Ovary (tissue), 7 donors: ENCODE measurements at regions not wholly inside any gene's neighbourhood (a gene's known extent, or its start where the extent isn't known, plus 50 kb on each side); places are given as distances from the start of the nearest gene placed in this dataset.

Experiments used
- DNase-seq, 5 donors: peaks; one replicate each; pipeline ENCODE4 v3.0.0-alpha.2; 2019 to 2020
- H3K27ac ChIP-seq, 2 donors: fragments of 200-600 bp; one replicate each; pipeline versions ENCODE4 v1.5.1 to v1.8.0; 2019 to 2022
- H3K27me3 ChIP-seq: fragments of 200-600 bp; one replicate; pipeline ENCODE4 v1.8.0; 2022
- H3K36me3 ChIP-seq: fragments of 200-600 bp; sonication (generic); one replicate; pipeline ENCODE4 v1.5.1; 2019
- H3K4me1 ChIP-seq: one replicate; pipeline ENCODE4 v1.8.1; 2013; ENCODE audit warnings: mild to moderate bottlenecking, moderate library complexity; ENCODE audit not compliant: insufficient read depth
- H3K4me3 ChIP-seq: fragments of 200-600 bp; sonication (generic); one replicate; pipeline ENCODE4 v1.5.1; 2017
- H3K9me3 ChIP-seq, 2 donors: fragments of 200-600 bp in 1 of 2; sonication (generic) in 1 of 2; one replicate each; pipeline versions ENCODE4 v1.5.1 to v1.8.1; 2013 to 2019; ENCODE audit warnings: mild to moderate bottlenecking in 1 of 2, moderate library complexity in 1 of 2
- CTCF ChIP-seq, 3 donors: fragments of 450-650 bp in 2 of 3; fragments of 200-600 bp in 1 of 3; IDR thresholded peaks; one replicate each; pipeline versions ENCODE4 v1.5.1 to v1.8.0; 2016 to 2022; ENCODE audit warnings: antibody characterized with exemption in 3 of 3, mild to moderate bottlenecking in 1 of 3
- EP300 ChIP-seq: sonication (generic); formaldehyde crosslinking; IDR thresholded peaks from one replicate; pipeline ENCODE4 v1.6.1; 2017; ENCODE audit warnings: antibody characterized with exemption
- POLR2A ChIP-seq: fragments of 450-650 bp; IDR thresholded peaks from one replicate; pipeline ENCODE4 v1.6.1; 2017; ENCODE audit warnings: antibody characterized with exemption, mild to moderate bottlenecking, moderate library complexity
- WGBS, 3 donors: extraction: QIAGEN DNeasy Blood & Tissue Kit in 1 of 3; methylation state at CpG; one replicate each; pipeline versions ENCODE4 v1.1.5 to v1.1.7; 2013 to 2017; 5-methylcytosine and 5-hydroxymethylcytosine counted together
- intact Hi-C, 4 donors: fragments of 100-400 bp; cut with DNase I; formaldehyde crosslinking; loops; one replicate each; pipeline versions ENCODE4 v1.11.0 to v1.15.1; 2022 to 2023
- donor health status: DM: no; HTN: no; CAD: no; lungs with moderate emphysema.
- donor health status: DM: no; HTN: no; CAD: no.
- donor health status: Bipolar disorder and iron deficiency.
- donor health status: DM: no; HTN: no; CAD: no.
- donor health status: DM: yes; HTN: yes; CAD: no.

DNA sequence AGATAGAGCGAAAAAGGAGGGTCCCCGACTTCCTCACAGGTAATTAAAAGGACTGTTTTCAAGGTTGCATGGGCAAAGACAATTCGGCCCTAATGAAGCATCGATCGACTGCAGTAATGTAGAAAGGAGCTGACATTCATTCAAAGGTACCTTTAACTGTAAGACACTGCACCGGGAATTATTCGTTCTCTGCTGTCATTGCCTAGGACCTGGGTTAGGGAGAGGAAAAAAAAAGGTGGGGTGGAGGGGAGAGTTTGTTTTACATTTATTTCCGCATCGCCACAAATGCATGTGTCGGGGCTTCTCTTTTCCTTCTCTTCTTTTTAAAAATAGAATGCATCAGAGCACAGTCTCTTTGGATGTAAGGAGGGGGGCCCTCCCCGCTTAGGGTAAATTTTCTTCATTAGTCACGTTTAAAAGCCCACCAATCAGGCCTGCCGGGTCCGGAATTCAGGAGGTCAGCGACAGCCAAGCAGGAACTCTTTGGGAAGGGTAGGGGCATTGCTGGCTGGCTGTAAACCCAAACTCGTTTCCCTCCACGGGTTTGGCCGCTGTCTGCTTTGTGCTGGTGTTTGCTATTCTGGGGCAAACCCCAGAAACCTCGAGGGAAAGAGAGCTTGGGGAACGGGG is 496.2 kb upstream of the ZFHX3 start:
- TF ChIP-seq CTCF (IDR thresholded peaks at IDR 0.05), result no peak
- no peak for TF ChIP-seq EP300
- TF ChIP-seq POLR2A, result no peak
- DNase-seq, result no peak
- Histone ChIP-seq H3K27me3 (no peaks in the 10 kb centered on the region), H3K36me3 (no peaks in the 10 kb centered on the region), H3K4me3 (no peak overlapping the region), H3K9me3 (no peaks in the 10 kb centered on the region), H3K4me1 (no peaks in the 10 kb centered on the region), H3K27ac (no peak overlapping the region)
- intact Hi-C loops, result no loop called here
- WGBS, 3 donors, result 14 to 26% (median 19%) methylated on average over 20 of the region's 20 CpGs

- Histone ChIP-seq H3K36me3 (no peaks in the 10 kb centered on the region), H3K27me3 (no peaks in the 10 kb centered on the region), H3K27ac (no peak overlapping the region), H3K4me3 (no peak overlapping the region), H3K4me1 (no peaks in the 10 kb centered on the region), H3K9me3 (no peaks in the 10 kb centered on the region)
- intact Hi-C loops, result no loop called here
- no peak for DNase-seq
- TF ChIP-seq POLR2A (no peak), EP300 (no peak), CTCF (IDR thresholded peaks at IDR 0.05) (no peak)
- WGBS, 3 donors, result 68 to 77% (median 70%) methylated on average over 10 of the region's 10 CpGs
Measured at GRCh38 chr16:73543331-73543969, 495.5 kb upstream of the ZFHX3 start.

DNA sequence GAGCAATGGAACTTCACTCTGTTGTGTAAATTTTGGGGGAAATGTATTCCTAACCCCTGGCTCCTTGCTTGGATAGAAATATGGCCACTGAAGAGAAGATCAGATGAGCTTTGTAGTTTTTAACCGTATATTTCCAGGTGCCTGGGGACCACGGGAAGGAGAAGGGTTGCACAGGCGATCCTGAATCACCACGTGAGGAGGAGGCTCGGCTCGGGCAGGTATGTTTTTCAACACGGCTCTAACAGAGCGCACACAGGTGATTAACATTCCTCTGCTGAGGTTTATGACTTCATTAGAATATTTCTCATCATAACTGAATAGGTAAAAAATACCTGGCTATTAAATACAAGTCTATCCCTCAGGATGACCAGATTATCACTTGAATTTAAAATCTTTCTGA is 495.0 kb upstream of the ZFHX3 start:
- Histone ChIP-seq H3K4me1 (no peaks in the 10 kb centered on the region), H3K4me3 (no peak overlapping the region), H3K36me3 (no peaks in the 10 kb centered on the region), H3K27ac (no peak overlapping the region), H3K9me3 (no peaks in the 10 kb centered on the region), H3K27me3 (no peaks in the 10 kb centered on the region)
- DNase-seq, result no peak
- intact Hi-C loops, result no loop called here
- 73 to 83% (median 74%) methylated on average over 8 of the region's 8 CpGs for WGBS, 3 donors
- TF ChIP-seq POLR2A (no peak), CTCF (IDR thresholded peaks at IDR 0.05) (no peak), EP300 (no peak)

- WGBS, 3 donors, result 88 to 91% (median 90%) methylated on average over 3 of the region's 3 CpGs
- TF ChIP-seq CTCF (IDR thresholded peaks at IDR 0.05) (no peak), EP300 (no peak), POLR2A (no peak)
- intact Hi-C loops, result no loop called here
- DNase-seq, result no peak
- H3K27ac ChIP-seq, result no peak overlapping the region
- no peaks in the 10 kb centered on the region for H3K9me3 ChIP-seq
- no peaks in the 10 kb centered on the region for H3K36me3 ChIP-seq
- no peak overlapping the region for H3K4me3 ChIP-seq
- no peaks in the 10 kb centered on the region for H3K4me1 ChIP-seq
- H3K27me3 ChIP-seq, result no peaks in the 10 kb centered on the region
Measured at GRCh38 chr16:73537921-73538320, 490.0 kb upstream of the ZFHX3 start.
